OCI-LY1 (cell line): ENCODE measurements at regions not wholly inside any gene's neighbourhood (a gene's known extent, or its start where the extent isn't known, plus 50 kb on each side); places are given as distances from the start of the nearest gene placed in this dataset.

Experiments used
- EZH2 ChIP-seq: fragments of 200-600 bp; sonication (generic), shearing (Covaris generic); IDR thresholded peaks from 2 replicates; pipeline ENCODE4 v1.8.0; 2017; ENCODE audit warnings: borderline replicate concordance, mixed run types, mild to moderate bottlenecking, antibody characterized with exemption, low read length, moderate library complexity, mixed read lengths
- TF ChIP-seq, protein P1 (sequence below): fragments of 200-600 bp; sonication (generic), shearing (Covaris generic); IDR thresholded peaks from 2 replicates; pipeline ENCODE4 v1.5.1; 2017; ENCODE audit warnings: mild to moderate bottlenecking, antibody characterized with exemption, low read length, moderate library complexity, mixed read lengths

DNA sequence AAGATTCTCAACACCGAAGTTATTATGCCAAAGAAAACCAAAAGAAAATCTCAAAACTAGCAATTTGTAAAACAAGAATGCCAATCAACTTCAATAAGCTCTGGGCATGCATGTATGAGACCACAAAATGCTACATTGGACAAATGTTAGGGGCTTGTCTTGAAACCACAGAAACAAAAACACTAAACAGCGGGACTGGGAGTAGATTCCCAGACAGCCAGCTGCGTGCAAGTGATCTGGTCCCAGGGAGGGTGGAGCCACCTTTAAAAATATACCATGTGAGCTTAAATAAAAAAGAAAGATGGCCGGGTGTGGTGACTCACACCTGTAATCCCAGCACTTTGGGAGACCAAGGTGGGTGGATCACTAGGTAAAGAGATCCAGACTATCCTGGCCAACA lies 163.6 kb upstream of the PRICKLE2 start:
- TF ChIP-seq, protein P1, sequence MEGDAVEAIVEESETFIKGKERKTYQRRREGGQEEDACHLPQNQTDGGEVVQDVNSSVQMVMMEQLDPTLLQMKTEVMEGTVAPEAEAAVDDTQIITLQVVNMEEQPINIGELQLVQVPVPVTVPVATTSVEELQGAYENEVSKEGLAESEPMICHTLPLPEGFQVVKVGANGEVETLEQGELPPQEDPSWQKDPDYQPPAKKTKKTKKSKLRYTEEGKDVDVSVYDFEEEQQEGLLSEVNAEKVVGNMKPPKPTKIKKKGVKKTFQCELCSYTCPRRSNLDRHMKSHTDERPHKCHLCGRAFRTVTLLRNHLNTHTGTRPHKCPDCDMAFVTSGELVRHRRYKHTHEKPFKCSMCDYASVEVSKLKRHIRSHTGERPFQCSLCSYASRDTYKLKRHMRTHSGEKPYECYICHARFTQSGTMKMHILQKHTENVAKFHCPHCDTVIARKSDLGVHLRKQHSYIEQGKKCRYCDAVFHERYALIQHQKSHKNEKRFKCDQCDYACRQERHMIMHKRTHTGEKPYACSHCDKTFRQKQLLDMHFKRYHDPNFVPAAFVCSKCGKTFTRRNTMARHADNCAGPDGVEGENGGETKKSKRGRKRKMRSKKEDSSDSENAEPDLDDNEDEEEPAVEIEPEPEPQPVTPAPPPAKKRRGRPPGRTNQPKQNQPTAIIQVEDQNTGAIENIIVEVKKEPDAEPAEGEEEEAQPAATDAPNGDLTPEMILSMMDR = no peak
- no peak for TF ChIP-seq EZH2
